ENCODE measurements at regions not wholly inside any gene's neighbourhood (a gene's known extent, or its start where the extent isn't known, plus 50 kb on each side); places are given as distances from the start of the nearest gene placed in this dataset.

DNA sequence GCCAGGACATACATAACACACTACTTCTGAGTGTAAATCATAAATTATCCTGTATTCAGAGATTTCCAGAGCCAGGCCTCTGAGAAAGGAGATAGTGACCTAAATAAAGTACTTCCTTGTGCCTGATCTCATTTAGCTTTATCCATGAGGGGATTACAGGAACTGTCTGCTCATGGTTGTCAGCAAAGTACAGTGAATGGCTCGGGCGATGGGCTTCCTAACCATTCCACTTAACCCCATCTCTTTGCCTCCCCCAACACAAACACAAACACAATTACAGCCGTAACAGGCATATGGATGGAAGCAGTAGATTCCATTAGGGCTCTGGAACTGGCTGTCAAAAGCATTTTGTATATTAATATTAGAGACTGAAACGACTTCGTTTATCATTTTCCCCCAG lies 206.7 kb upstream of the CPNE8 start:
- TF ChIP-seq, protein P1, sequence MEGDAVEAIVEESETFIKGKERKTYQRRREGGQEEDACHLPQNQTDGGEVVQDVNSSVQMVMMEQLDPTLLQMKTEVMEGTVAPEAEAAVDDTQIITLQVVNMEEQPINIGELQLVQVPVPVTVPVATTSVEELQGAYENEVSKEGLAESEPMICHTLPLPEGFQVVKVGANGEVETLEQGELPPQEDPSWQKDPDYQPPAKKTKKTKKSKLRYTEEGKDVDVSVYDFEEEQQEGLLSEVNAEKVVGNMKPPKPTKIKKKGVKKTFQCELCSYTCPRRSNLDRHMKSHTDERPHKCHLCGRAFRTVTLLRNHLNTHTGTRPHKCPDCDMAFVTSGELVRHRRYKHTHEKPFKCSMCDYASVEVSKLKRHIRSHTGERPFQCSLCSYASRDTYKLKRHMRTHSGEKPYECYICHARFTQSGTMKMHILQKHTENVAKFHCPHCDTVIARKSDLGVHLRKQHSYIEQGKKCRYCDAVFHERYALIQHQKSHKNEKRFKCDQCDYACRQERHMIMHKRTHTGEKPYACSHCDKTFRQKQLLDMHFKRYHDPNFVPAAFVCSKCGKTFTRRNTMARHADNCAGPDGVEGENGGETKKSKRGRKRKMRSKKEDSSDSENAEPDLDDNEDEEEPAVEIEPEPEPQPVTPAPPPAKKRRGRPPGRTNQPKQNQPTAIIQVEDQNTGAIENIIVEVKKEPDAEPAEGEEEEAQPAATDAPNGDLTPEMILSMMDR (IDR thresholded peaks at IDR 0.05; ENCODE audit: insufficient read depth, low read depth, low read length, missing control alignments): no peak
- H3K4me3 ChIP-seq (ENCODE audit: low read length): no peak overlapping the region
- no peak for DNase-seq (ENCODE audit: low read depth)

DNA sequence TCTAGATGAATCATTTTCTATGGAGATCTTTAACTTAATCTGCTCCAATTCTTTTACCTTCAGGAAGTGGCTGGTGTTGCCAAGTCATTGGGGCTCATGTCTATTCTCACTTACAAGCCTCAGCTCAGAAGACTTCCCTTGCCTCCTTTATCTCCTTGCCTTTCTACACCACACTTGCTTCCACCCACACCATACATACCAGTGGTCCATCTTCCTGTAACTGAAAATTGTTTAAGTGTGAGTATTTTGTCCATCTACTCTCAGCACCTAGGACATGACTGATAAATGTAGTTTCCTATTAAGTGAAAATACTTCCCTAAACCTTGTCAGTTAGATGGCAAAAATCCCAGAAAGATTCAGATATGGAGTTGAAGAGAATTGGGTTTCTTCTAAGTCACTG lies 199.7 kb upstream of the CPNE8 start:
- no peak for DNase-seq (ENCODE audit: low read depth)
- H3K4me3 ChIP-seq (ENCODE audit: low read length): no peak overlapping the region
- TF ChIP-seq, protein P1 (IDR thresholded peaks at IDR 0.05; ENCODE audit: insufficient read depth, low read depth, low read length, missing control alignments): no peak

DNA sequence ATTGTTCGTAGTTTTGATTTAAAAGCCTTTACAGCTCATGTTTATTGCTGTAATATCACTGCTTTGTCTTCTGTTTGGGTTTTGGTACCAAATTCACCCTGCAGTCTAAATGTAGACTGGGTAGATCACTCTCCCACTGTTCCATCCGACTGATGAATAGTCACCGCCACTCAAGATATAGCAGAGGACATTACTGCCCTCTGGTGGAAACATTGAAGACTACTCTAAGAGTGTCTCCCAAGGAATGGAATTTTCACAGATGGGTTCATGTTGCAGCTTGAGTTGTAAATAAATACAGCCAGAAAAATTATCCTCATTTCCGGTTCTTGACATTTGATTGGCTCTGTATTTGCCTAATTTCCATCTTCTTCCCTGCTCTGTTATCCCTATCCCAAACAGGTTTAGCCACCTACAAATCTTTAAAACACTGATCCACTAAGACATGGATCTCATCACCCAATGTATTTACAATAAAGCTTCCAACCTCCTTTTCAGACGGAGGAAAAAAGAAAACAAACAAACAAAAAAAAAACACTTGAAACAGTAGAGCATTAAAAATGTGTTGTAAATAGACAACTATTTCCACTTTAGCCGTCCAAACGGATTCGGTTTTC lies 198.3 kb upstream of the CPNE8 start:
- DNase-seq (ENCODE audit: low read depth): peak; percentile 87
- no peak overlapping the region for H3K4me3 ChIP-seq (ENCODE audit: low read length)
- TF ChIP-seq, protein P1 (IDR thresholded peaks at IDR 0.05; ENCODE audit: insufficient read depth, low read depth, low read length, missing control alignments): peak; percentile 80

DNA sequence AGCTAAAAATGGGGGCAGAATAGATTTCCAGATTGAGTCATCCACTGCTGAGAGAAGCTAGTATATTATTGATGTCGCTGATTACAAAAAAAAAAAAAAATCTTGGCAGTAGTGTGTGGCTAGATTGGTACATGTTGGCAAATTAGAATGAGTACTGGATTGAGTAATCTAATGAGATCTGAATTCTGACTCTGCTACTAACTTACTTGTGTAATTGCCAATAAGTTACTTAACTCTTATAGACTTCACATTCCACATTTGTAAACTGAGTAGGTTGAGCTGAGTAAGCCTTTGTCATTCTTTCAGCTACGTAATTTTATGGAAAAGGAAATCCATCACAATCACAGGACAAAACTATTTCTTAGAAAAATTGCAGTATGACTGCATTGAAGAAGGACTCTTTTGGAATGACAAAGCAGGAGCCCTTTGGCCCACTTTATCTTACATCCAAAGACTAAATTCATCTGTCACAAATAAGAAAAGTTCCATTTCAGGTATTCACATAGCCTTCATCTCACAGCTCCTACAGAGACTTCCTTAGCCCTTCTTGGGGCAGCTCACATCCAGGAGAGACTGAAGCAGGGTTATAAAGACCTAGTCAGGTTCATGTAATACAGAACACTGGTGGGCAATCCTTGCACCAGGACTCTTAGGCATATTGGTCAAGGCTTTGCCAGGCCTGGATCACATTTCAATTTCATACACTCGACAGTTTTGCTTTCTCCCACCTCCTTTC lies 197.3 kb upstream of the CPNE8 start:
- TF ChIP-seq, protein P1 (IDR thresholded peaks at IDR 0.05; ENCODE audit: insufficient read depth, low read depth, low read length, missing control alignments): no peak
- H3K4me3 ChIP-seq (ENCODE audit: low read length): no peak overlapping the region
- peak; percentile 90 for DNase-seq (ENCODE audit: low read depth)

DNA sequence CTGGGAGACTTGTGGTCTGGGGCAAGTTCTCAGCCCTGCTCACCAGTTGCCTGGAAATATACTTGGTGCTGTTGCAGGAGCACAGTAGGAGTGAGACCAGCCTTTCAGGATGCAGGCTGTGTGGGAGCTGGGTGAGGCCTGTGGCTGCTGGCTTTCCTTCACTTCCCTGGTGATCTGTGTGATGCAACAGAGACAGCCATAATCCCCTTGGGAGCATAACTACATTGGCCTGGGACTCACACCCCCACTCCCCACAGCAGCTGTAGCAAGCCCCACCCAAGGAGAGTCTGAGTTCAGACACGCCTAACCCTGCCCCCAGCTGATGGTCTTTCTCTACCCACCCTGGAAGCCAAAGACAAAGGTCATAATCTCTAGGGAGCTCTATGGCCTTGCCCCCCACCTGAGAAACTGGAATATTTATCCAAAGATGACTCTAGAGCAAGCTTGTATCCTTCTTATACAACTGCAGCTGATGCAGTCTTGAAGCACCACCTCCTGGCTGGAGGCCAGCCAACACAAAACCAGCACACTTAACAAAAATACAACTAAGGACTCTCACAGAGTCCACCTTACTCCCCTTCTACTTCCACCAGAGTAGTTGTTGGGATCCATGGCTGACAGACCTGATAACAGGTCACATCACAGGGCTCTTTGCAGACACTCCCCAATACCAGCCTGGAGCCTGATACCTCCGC lies 190.4 kb upstream of the CPNE8 start:
- TF ChIP-seq, protein P1 (IDR thresholded peaks at IDR 0.05; ENCODE audit: insufficient read depth, low read depth, low read length, missing control alignments): no peak
- no peak overlapping the region for H3K4me3 ChIP-seq (ENCODE audit: low read length)
- peak; percentile 15 for DNase-seq (ENCODE audit: low read depth)

DNA sequence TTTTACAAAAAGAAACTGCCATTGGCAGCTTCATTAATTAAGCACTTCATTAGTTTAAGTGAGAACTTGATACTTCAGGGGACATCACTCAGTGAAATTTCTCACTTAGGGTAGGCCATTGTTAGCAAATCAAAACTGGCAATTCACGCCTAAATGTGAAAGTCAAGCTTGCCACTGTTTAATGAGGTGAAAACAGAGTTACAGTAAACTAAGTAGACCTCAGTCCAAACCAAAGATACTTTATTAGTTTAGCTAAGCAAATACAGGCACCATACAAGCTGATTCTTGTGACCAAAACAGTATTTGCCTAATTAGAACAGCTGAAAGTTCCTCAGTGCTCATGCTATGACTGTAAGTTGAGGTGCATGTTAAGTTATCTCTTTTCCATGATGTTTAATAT lies 176.5 kb upstream of the CPNE8 start:
- no peak overlapping the region for H3K4me3 ChIP-seq (ENCODE audit: low read length)
- TF ChIP-seq, protein P1 (IDR thresholded peaks at IDR 0.05; ENCODE audit: insufficient read depth, low read depth, low read length, missing control alignments): no peak
- no peak for DNase-seq (ENCODE audit: low read depth)
